ENCODE measurements at regions not wholly inside any gene's neighbourhood (a gene's known extent, or its start where the extent isn't known, plus 50 kb on each side); places are given as distances from the start of the nearest gene placed in this dataset.

DNA sequence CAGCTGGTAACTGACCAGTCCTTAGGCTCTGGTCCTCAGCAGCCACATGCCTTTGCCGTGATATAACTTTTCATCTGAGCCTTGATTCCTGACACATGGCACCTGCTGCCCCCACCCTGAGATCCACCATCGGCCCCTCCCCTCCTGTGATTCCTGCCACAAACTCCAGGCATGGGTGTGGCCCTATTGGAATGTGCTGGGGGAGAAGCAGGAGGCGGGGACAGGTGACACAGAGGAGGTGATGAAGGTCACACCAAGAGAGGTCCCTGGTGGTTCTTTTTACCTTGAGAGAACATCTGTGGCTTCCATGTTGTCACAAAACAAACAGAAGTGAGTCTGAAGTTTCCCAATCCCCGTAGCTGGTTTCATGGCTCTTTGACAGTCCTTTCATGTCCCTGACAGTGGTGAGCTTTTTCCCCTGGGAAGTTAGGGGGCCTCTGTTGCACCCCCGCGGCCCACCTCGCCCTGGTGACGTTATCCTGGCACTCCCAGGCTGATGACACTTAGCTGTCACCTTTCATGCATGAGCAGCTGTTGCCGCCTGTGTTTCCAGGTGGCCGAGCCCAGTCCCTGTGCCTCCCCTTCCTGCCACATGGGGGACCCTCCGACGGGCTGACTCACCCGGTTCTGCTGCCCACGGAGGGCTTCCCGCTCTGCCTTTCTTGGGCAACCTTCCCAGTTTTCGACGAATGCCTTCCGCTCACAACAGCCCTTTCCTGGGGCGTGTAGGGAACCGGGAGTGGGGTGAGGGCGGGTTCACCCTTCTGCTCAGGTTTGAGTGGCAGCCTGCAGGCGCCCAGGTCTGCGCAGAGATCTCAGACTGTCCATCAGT, 66.3 kb upstream of the GLI2 start (continued):
- TF ChIP-seq, protein P1, sequence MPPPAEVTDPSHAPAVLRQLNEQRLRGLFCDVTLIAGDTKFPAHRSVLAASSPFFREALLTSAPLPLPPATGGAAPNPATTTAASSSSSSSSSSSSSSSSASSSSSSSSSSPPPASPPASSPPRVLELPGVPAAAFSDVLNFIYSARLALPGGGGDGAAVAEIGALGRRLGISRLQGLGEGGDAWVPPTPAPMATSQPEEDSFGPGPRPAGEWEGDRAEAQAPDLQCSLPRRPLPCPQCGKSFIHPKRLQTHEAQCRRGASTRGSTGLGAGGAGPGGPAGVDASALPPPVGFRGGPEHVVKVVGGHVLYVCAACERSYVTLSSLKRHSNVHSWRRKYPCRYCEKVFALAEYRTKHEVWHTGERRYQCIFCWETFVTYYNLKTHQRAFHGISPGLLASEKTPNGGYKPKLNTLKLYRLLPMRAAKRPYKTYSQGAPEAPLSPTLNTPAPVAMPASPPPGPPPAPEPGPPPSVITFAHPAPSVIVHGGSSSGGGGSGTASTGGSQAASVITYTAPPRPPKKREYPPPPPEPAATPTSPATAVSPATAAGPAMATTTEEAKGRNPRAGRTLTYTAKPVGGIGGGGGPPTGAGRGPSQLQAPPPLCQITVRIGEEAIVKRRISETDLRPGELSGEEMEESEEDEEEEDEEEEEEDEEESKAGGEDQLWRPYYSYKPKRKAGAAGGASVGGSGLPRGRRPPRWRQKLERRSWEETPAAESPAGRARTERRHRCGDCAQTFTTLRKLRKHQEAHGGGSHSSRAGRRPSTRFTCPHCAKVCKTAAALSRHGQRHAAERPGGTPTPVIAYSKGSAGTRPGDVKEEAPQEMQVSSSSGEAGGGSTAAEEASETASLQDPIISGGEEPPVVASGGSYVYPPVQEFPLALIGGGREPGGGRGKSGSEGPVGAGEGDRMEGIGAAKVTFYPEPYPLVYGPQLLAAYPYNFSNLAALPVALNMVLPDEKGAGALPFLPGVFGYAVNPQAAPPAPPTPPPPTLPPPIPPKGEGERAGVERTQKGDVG (CRISPR knock-in tag; IDR thresholded peaks at IDR 0.05; ENCODE audit: borderline replicate concordance), result no peak
- no peak for TF ChIP-seq ZNF468 (CRISPR knock-in tag; IDR thresholded peaks at IDR 0.05)
- no peak for TF ChIP-seq ZNF326 (CRISPR knock-in tag; IDR thresholded peaks at IDR 0.05; ENCODE audit: borderline replicate concordance)
- peak; percentile 70; the same call in 1 of the 2 replicates for TF ChIP-seq HIVEP1 (CRISPR knock-in tag; IDR thresholded peaks at IDR 0.05)
- TF ChIP-seq, protein P2, sequence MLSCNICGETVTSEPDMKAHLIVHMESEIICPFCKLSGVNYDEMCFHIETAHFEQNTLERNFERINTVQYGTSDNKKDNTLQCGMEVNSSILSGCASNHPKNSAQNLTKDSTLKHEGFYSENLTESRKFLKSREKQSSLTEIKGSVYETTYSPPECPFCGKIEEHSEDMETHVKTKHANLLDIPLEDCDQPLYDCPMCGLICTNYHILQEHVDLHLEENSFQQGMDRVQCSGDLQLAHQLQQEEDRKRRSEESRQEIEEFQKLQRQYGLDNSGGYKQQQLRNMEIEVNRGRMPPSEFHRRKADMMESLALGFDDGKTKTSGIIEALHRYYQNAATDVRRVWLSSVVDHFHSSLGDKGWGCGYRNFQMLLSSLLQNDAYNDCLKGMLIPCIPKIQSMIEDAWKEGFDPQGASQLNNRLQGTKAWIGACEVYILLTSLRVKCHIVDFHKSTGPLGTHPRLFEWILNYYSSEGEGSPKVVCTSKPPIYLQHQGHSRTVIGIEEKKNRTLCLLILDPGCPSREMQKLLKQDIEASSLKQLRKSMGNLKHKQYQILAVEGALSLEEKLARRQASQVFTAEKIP (CRISPR knock-in tag; IDR thresholded peaks at IDR 0.05; ENCODE audit: borderline replicate concordance), result no peak
- TF ChIP-seq ZNF124 (CRISPR knock-in tag; IDR thresholded peaks at IDR 0.05), result no peak
- TF ChIP-seq ZNF513 (CRISPR knock-in tag; conservative IDR thresholded peaks at IDR 0.05), result no peak
- no peak for TF ChIP-seq ZNF589 (CRISPR knock-in tag; conservative IDR thresholded peaks at IDR 0.05)
- TF ChIP-seq ATF4 (CRISPR knock-in tag; IDR thresholded peaks at IDR 0.05), result peak in 1 of 2 experiments; percentile 98; a peak in 2 of 4 replicates
- no peak for TF ChIP-seq ZNF776 (CRISPR knock-in tag; IDR thresholded peaks at IDR 0.05)
- peak; percentile 44; the same call in 1 of the 2 replicates for TF ChIP-seq STAG1 (CRISPR knock-in tag; IDR thresholded peaks at IDR 0.05)
- no peak for TF ChIP-seq ZNF761 (CRISPR knock-in tag; conservative IDR thresholded peaks at IDR 0.05)
- TF ChIP-seq ADNP (CRISPR knock-in tag; IDR thresholded peaks at IDR 0.05), result no peak
- TF ChIP-seq ZBTB37 (CRISPR knock-in tag; IDR thresholded peaks at IDR 0.05), result 0 out of 2 replicates have a peak, but pooled peaks have one; percentile 32
- TF ChIP-seq MYC (CRISPR knock-in tag; IDR thresholded peaks at IDR 0.05; ENCODE audit: borderline replicate concordance), result no peak
- TF ChIP-seq, protein P3, sequence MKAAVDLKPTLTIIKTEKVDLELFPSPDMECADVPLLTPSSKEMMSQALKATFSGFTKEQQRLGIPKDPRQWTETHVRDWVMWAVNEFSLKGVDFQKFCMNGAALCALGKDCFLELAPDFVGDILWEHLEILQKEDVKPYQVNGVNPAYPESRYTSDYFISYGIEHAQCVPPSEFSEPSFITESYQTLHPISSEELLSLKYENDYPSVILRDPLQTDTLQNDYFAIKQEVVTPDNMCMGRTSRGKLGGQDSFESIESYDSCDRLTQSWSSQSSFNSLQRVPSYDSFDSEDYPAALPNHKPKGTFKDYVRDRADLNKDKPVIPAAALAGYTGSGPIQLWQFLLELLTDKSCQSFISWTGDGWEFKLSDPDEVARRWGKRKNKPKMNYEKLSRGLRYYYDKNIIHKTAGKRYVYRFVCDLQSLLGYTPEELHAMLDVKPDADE (CRISPR knock-in tag; IDR thresholded peaks at IDR 0.05), result no peak
